Sigmoid colon (tissue), 4 donors: ENCODE measurements at regions not wholly inside any gene's neighbourhood (a gene's known extent, or its start where the extent isn't known, plus 50 kb on each side); places are given as distances from the start of the nearest gene placed in this dataset.

Experiments
- CTCF ChIP-seq, 4 experiments: fragments of 450-650 bp in 3 of 4; fragments of 200-600 bp in 1 of 4; IDR thresholded peaks; one replicate each; pipeline ENCODE4 v1.5.1; 2016 to 2019; ENCODE audit warnings: antibody characterized with exemption in 4 of 4, mild to moderate bottlenecking in 3 of 4, moderate library complexity in 2 of 4
- POLR2A ChIP-seq, 2 donors: fragments of 450-650 bp; IDR thresholded peaks; one replicate each; pipeline ENCODE4 v1.6.1; 2016; ENCODE audit warnings: antibody characterized with exemption in 2 of 2, mild to moderate bottlenecking in 2 of 2, moderate library complexity in 2 of 2
- POLR2AphosphoS5 ChIP-seq, 4 donors: sonication (generic); formaldehyde crosslinking; IDR thresholded peaks; one replicate each; pipeline ENCODE4 v1.6.1; 2017; ENCODE audit warnings: antibody characterized with exemption in 4 of 4

GRCh38 chr12:124227951-124228711 lies 66.8 kb upstream of the RFLNA start:
- no peak for TF ChIP-seq CTCF (IDR thresholded peaks at IDR 0.05)
- no peak for TF ChIP-seq POLR2AphosphoS5 (IDR thresholded peaks at IDR 0.05)
- no peak for TF ChIP-seq POLR2A (IDR thresholded peaks at IDR 0.05)
